Thyroid gland (tissue), 4 donors: ENCODE measurements at regions not wholly inside any gene's neighbourhood (a gene's known extent, or its start where the extent isn't known, plus 50 kb on each side); places are given as distances from the start of the nearest gene placed in this dataset.

Source experiments
- DNase-seq, 2 donors: peaks; one replicate each; pipeline ENCODE4 v3.0.0-alpha.2; 2019
- H3K27ac ChIP-seq, 3 donors: fragments of 200-600 bp; sonication (generic); 1 replicate in 2 of 3; 2 replicates in 1 of 3; pipeline ENCODE4 v1.5.1; 2016 to 2019; ENCODE audit warnings: mild to moderate bottlenecking in 1 of 3, moderate library complexity in 1 of 3
- H3K27me3 ChIP-seq: fragments of 200-600 bp; sonication (generic); one replicate; pipeline ENCODE4 v1.5.1; 2019
- H3K36me3 ChIP-seq, 2 donors: fragments of 200-600 bp; sonication (generic); one replicate each; pipeline ENCODE4 v1.5.1; 2016 to 2019
- H3K4me1 ChIP-seq, 2 donors: fragments of 200-600 bp; sonication (generic); one replicate each; pipeline ENCODE4 v1.5.1; 2017 to 2019
- H3K4me3 ChIP-seq, 3 donors: fragments of 200-600 bp; sonication (generic); replicated peaks in 1 of 3; 1 replicate in 2 of 3; 2 replicates in 1 of 3; pipeline ENCODE4 v1.5.1; 2016; ENCODE audit warnings: mild to moderate bottlenecking in 1 of 3
- H3K9me3 ChIP-seq: fragments of 200-600 bp; sonication (generic); one replicate; pipeline ENCODE4 v1.5.1; 2017
- CTCF ChIP-seq, 6 experiments: fragments of 200-600 bp in 3 of 6; fragments of 450-650 bp in 3 of 6; sonication (generic) in 3 of 6; IDR thresholded peaks; one replicate each; pipeline ENCODE4 v1.5.1; 2016 to 2019; ENCODE audit warnings: antibody characterized with exemption in 6 of 6, mild to moderate bottlenecking in 2 of 6, inconsistent platforms in 1 of 6, moderate library complexity in 1 of 6
- POLR2A ChIP-seq, 2 donors: fragments of 450-650 bp; IDR thresholded peaks; one replicate each; pipeline ENCODE4 v1.6.1; 2017; ENCODE audit warnings: antibody characterized with exemption in 2 of 2, mild to moderate bottlenecking in 2 of 2, moderate library complexity in 1 of 2
- WGBS, 2 donors: methylation state at CpG; one replicate each; pipeline ENCODE4 v1.1.5; 2017; 5-methylcytosine and 5-hydroxymethylcytosine counted together
- intact Hi-C: fragments of 100-400 bp; cut with DNase I; formaldehyde crosslinking; loops from one replicate; pipeline ENCODE4 v1.15.1; 2023

- 98 to 100% methylated on average over 4 of the region's 4 CpGs for WGBS, 2 donors
- H3K27me3 ChIP-seq, result no peaks in the 10 kb centered on the region
- intact Hi-C loops, result no loop called here
These were observed 258.2 kb upstream of the JADE1 start for GRCh38 chr4:128551280-128551679.

GRCh38 chr4:128550060-128550459, 259.4 kb upstream of the JADE1 start:
- Histone ChIP-seq H3K27ac (no peak overlapping the region), H3K4me1 (peaks cover 19% of the 10 kb centered on the region in 2 donors), H3K27me3 (no peaks in the 10 kb centered on the region), H3K9me3 (no peaks in the 10 kb centered on the region), H3K36me3 (no peaks in the 10 kb centered on the region), H3K4me3 (no peak overlapping the region)
- DNase-seq, result no peak
- TF ChIP-seq POLR2A (IDR thresholded peaks at IDR 0.05) (no peak), CTCF (IDR thresholded peaks at IDR 0.05) (no peak)
- intact Hi-C loops, result no loop called here
- WGBS, 2 donors, result 90 to 93% methylated on average over 5 of the region's 5 CpGs

More at GRCh38 chr4:128551280-128551679, 258.2 kb upstream of the JADE1 start:
- no peaks in the 10 kb centered on the region for H3K36me3 ChIP-seq
- TF ChIP-seq POLR2A (IDR thresholded peaks at IDR 0.05) (no peak), CTCF (IDR thresholded peaks at IDR 0.05) (no peak)
- H3K27ac ChIP-seq, result no peak overlapping the region
- H3K9me3 ChIP-seq, result no peaks in the 10 kb centered on the region
- peaks cover 19 to 21% of the 10 kb centered on the region in 2 donors for H3K4me1 ChIP-seq
- H3K4me3 ChIP-seq, result no peak overlapping the region
- DNase-seq, result no peak

- whole genome bisulfite sequencing, 2 donors, result 96% methylated on average over 1 of the region's 1 CpG
- no peak overlapping the region for H3K4me3 ChIP-seq
- no peaks in the 10 kb centered on the region for H3K36me3 ChIP-seq
- intact Hi-C loops, result no loop called here
- H3K27ac ChIP-seq, result no peak overlapping the region
- no peaks in the 10 kb centered on the region for H3K27me3 ChIP-seq
- no peak for DNase-seq
- H3K4me1 ChIP-seq, result peaks cover 15 to 19% of the 10 kb centered on the region in 2 donors
- TF ChIP-seq CTCF (IDR thresholded peaks at IDR 0.05) (no peak), POLR2A (IDR thresholded peaks at IDR 0.05) (no peak)
- no peaks in the 10 kb centered on the region for H3K9me3 ChIP-seq
These were observed 259.9 kb upstream of the JADE1 start for GRCh38 chr4:128549636-128550035.

GRCh38 chr4:128548381-128548780, 260.8 kb upstream of the PGRMC2 start:
- TF ChIP-seq CTCF (IDR thresholded peaks at IDR 0.05) (no peak), POLR2A (IDR thresholded peaks at IDR 0.05) (no peak)
- no peak overlapping the region for H3K27ac ChIP-seq
- WGBS, 2 donors, result 95% methylated on average over 1 of the region's 1 CpG

GRCh38 chr4:128544272-128544671, 256.7 kb upstream of the PGRMC2 start:
- DNase-seq, result no peak
- Histone ChIP-seq H3K27ac (peak overlapping the region; percentile 34 to 58 (median 56)), H3K9me3 (no peaks in the 10 kb centered on the region), H3K27me3 (no peaks in the 10 kb centered on the region), H3K36me3 (no peaks in the 10 kb centered on the region), H3K4me3 (no peak overlapping the region), H3K4me1 (peaks cover 11 to 15% of the 10 kb centered on the region in 2 donors)
- TF ChIP-seq CTCF (IDR thresholded peaks at IDR 0.05) (no peak), POLR2A (IDR thresholded peaks at IDR 0.05) (no peak)
- intact Hi-C loops, result no loop called here
- 88 to 93% methylated on average over 5 of the region's 5 CpGs for WGBS, 2 donors

More at GRCh38 chr4:128548381-128548780, 260.8 kb upstream of the PGRMC2 start:
- H3K9me3 ChIP-seq, result no peaks in the 10 kb centered on the region
- H3K36me3 ChIP-seq, result no peaks in the 10 kb centered on the region
- H3K27me3 ChIP-seq, result no peaks in the 10 kb centered on the region
- H3K4me3 ChIP-seq, result no peak overlapping the region
- DNase-seq, result no peak
- intact Hi-C loops, result no loop called here
- peaks cover 15 to 18% of the 10 kb centered on the region in 2 donors for H3K4me1 ChIP-seq
